NAMALWA (cell line): ENCODE measurements at regions not wholly inside any gene's neighbourhood (a gene's known extent, or its start where the extent isn't known, plus 50 kb on each side); places are given as distances from the start of the nearest gene placed in this dataset.

ENCODE experiments used
- DNase-seq: peaks from one replicate; pipeline ENCODE4 v3.0.0-alpha.2; 2015; ENCODE audit warnings: low spot score

GRCh38 chr14:71287567-71287966 lies 380.3 kb downstream of the PCNX1 start:
- no peak for DNase-seq

- DNase-seq: no peak
Measured at GRCh38 chr14:71289536-71289935, 382.3 kb downstream of the PCNX1 start.

GRCh38 chr14:71290301-71290700 lies 383.0 kb downstream of the PCNX1 start:
- no peak for DNase-seq

- no peak for DNase-seq
Measured at GRCh38 chr14:71290960-71291466, 383.8 kb downstream of the PCNX1 start.

- no peak for DNase-seq
Measured at GRCh38 chr14:71296184-71296583, 388.9 kb downstream of the PCNX1 start.

GRCh38 chr14:71300566-71301330 lies 393.5 kb downstream of the PCNX1 start:
- DNase-seq: no peak

GRCh38 chr14:71301611-71302010 lies 394.4 kb downstream of the PCNX1 start:
- DNase-seq: no peak

GRCh38 chr14:71304690-71305089 lies 397.4 kb downstream of the PCNX1 start:
- DNase-seq: no peak

- DNase-seq: no peak
Measured at GRCh38 chr14:71308671-71309070, 401.4 kb downstream of the PCNX1 start.

- no peak for DNase-seq
Measured at GRCh38 chr14:71309756-71310155, 402.5 kb downstream of the PCNX1 start.

GRCh38 chr14:71311061-71311460 lies 403.8 kb downstream of the PCNX1 start:
- DNase-seq: no peak

- DNase-seq: no peak
Measured at GRCh38 chr14:71314717-71315116, 407.5 kb downstream of the PCNX1 start.

- no peak for DNase-seq
Measured at GRCh38 chr14:71317385-71318096, 410.3 kb downstream of the PCNX1 start.

GRCh38 chr14:71318097-71318459 lies 410.8 kb downstream of the PCNX1 start:
- no peak for DNase-seq

GRCh38 chr14:71319666-71320065 lies 412.4 kb downstream of the PCNX1 start:
- peak; percentile 31 for DNase-seq

GRCh38 chr14:71320107-71320733 lies 413.0 kb downstream of the PCNX1 start, which contains the start of gene SIPA1L1:
TSS of gene SIPA1L1 (plus strand) at chr14:71320476.
- DNase-seq: peak; percentile 95

GRCh38 chr14:71320734-71321573 lies 413.7 kb downstream of the PCNX1 start:
- peak; percentile 31 for DNase-seq

GRCh38 chr14:71321574-71322315 lies 414.5 kb downstream of the PCNX1 start:
- DNase-seq: peak; percentile 2

- DNase-seq: peak; percentile 63
Measured at GRCh38 chr14:71322655-71323250, 415.5 kb downstream of the PCNX1 start.

- no peak for DNase-seq
Measured at GRCh38 chr14:71324767-71325272, 417.6 kb downstream of the PCNX1 start.

GRCh38 chr14:71327691-71328090 lies 420.4 kb downstream of the PCNX1 start:
- no peak for DNase-seq
